BE2C (cell line): ENCODE measurements at regions not wholly inside any gene's neighbourhood (a gene's known extent, or its start where the extent isn't known, plus 50 kb on each side); places are given as distances from the start of the nearest gene placed in this dataset.

Experiments used
- DNase-seq: peaks from one replicate; pipeline ENCODE4 v3.0.0-alpha.2; 2020
- H3K27me3 ChIP-seq: fragments of 250-450 bp; sonication (Bioruptor Pico); 2 replicates; pipeline ENCODE4 v1.5.1; 2020; ENCODE audit warnings: mild to moderate bottlenecking
- H3K36me3 ChIP-seq: fragments of 250-450 bp; sonication (Bioruptor Pico); 2 replicates; pipeline ENCODE4 v1.5.1; 2020; ENCODE audit warnings: mild to moderate bottlenecking
- H3K4me1 ChIP-seq: fragments of 250-450 bp; sonication (Bioruptor Pico); 2 replicates; pipeline ENCODE4 v1.5.1; 2020
- H3K4me3 ChIP-seq: 2 replicates; pipeline ENCODE4 v1.5.1; 2011; ENCODE audit warnings: low read depth, low read length
- H3K9me3 ChIP-seq: fragments of 250-450 bp; sonication (Bioruptor Pico); 2 replicates; pipeline ENCODE4 v1.5.1; 2020
- TF ChIP-seq, protein P1 (sequence below): IDR thresholded peaks from 2 replicates; pipeline ENCODE4 v1.5.1; 2012; ENCODE audit warnings: mild to moderate bottlenecking, low read depth, low read length

DNA sequence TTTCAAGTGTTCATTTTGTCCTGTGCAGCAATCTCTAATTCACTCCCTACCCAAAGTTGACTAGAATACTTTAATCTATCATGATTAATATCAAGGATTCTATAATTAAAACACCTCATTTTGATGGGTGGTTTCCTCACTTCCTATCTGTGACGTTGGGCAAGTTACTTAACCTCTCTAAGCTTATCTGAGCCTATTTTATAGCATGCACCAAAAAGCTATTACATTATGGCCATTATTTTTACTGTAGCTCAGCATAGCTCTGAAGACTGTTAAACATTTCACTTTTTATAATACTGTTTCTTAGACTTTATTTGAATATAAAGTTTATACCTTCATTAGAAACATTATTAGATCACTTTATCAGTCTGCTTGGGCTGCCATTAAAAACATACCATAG lies 579.6 kb upstream of the NXPH2 start:
- Histone ChIP-seq H3K4me1 (no peaks in the 10 kb centered on the region), H3K9me3 (no peaks in the 10 kb centered on the region), H3K27me3 (no peaks in the 10 kb centered on the region), H3K4me3 (no peak overlapping the region), H3K36me3 (no peaks in the 10 kb centered on the region)
- TF ChIP-seq, protein P1, sequence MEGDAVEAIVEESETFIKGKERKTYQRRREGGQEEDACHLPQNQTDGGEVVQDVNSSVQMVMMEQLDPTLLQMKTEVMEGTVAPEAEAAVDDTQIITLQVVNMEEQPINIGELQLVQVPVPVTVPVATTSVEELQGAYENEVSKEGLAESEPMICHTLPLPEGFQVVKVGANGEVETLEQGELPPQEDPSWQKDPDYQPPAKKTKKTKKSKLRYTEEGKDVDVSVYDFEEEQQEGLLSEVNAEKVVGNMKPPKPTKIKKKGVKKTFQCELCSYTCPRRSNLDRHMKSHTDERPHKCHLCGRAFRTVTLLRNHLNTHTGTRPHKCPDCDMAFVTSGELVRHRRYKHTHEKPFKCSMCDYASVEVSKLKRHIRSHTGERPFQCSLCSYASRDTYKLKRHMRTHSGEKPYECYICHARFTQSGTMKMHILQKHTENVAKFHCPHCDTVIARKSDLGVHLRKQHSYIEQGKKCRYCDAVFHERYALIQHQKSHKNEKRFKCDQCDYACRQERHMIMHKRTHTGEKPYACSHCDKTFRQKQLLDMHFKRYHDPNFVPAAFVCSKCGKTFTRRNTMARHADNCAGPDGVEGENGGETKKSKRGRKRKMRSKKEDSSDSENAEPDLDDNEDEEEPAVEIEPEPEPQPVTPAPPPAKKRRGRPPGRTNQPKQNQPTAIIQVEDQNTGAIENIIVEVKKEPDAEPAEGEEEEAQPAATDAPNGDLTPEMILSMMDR = no peak
- no peak for DNase-seq

DNA sequence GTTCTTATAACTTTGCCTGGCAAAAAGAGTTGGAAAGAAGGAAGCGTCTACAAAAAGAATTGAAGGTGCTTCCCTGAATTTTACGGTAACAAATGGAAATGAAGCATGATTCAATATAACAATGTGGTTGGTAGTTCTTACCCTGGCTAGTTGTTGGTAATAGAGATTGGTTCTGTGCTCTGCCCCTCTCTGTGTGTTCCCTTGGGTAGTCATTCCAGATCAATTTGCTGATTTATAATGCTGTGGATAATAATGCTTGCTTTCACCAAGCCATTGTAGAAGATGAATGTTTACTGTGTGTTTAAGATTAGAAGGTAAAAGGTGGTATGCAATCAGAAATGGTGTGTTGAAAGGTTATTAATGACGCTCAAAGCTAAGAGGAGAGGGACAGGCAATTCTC lies 577.8 kb upstream of the NXPH2 start:
- no peak for DNase-seq
- H3K27me3 ChIP-seq = no peaks in the 10 kb centered on the region
- no peaks in the 10 kb centered on the region for H3K36me3 ChIP-seq
- TF ChIP-seq, protein P1 = no peak
- H3K4me1 ChIP-seq = peaks cover 4% of the 10 kb centered on the region
- no peaks in the 10 kb centered on the region for H3K9me3 ChIP-seq
- H3K4me3 ChIP-seq = no peak overlapping the region

DNA sequence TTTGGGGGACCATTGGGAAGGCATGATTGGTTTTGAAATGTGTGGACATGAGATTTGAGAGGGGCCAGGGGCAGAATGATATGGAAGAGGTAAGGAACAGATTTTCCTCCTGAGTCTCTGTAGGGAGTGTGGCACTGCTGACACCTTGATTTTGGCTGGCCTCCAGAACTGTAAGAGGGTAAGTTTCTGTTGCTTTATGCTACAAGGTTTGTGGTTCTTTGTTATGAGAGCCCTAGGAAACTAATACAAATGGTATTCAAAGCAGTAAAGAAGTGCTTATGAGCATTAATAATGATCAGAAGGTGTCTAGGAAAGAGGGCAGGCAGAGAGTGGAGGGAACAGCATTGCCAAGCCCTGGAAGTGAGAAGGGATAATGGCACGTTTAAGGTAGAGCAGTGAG lies 574.3 kb upstream of the NXPH2 start:
- H3K27me3 ChIP-seq = no peaks in the 10 kb centered on the region
- DNase-seq = no peak
- H3K36me3 ChIP-seq = no peaks in the 10 kb centered on the region
- TF ChIP-seq, protein P1 = no peak
- H3K9me3 ChIP-seq = no peaks in the 10 kb centered on the region
- H3K4me3 ChIP-seq = no peak overlapping the region
- peaks cover 4% of the 10 kb centered on the region for H3K4me1 ChIP-seq

DNA sequence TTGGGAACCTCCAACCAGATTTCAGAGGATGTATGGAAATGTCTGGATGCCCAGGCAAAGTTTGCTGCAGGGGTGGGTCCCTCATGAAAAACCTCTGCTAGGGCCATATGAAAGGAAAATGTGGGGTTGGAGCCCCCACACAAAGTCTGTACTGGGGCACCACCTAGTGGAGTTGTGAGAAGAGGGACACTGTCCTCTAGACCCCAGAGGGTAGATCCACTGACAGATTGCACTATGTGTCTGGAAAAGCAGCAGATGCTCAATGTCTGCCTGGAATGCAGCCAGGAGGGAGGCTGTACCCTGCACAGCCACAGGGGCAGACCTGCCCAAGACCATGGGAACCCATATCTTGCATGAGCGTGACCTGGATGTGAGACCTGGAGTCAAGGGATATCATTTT lies 573.7 kb upstream of the NXPH2 start:
- TF ChIP-seq, protein P1 = peak; percentile 68
- Histone ChIP-seq H3K4me1 (peaks cover 4% of the 10 kb centered on the region), H3K27me3 (no peaks in the 10 kb centered on the region), H3K9me3 (no peaks in the 10 kb centered on the region), H3K36me3 (no peaks in the 10 kb centered on the region), H3K4me3 (no peak overlapping the region)
- peak; percentile 82 for DNase-seq

DNA sequence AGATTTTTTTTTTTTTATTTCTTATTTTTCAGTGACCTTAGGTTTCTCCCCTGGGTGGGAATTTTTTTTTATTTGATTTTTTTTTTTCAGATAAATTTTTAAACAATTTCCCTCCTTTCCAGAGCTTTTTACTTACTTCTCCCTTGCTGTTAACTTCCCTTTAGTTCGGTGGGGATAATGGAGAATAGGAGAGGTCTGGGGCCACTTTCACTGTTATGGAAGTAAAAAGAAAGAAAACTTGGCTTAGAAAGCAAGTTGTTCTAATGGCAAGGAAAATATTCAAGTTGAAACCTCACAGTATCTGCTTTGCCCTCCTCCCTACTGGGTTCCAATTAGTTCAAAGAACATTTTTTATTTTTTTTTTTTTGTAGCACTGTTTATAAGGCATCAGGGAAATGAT lies 537.1 kb upstream of the NXPH2 start:
- H3K36me3 ChIP-seq = no peaks in the 10 kb centered on the region
- no peaks in the 10 kb centered on the region for H3K27me3 ChIP-seq
- TF ChIP-seq, protein P1 = no peak
- no peak overlapping the region for H3K4me3 ChIP-seq
- H3K4me1 ChIP-seq = no peaks in the 10 kb centered on the region
- no peaks in the 10 kb centered on the region for H3K9me3 ChIP-seq
- DNase-seq = no peak

DNA sequence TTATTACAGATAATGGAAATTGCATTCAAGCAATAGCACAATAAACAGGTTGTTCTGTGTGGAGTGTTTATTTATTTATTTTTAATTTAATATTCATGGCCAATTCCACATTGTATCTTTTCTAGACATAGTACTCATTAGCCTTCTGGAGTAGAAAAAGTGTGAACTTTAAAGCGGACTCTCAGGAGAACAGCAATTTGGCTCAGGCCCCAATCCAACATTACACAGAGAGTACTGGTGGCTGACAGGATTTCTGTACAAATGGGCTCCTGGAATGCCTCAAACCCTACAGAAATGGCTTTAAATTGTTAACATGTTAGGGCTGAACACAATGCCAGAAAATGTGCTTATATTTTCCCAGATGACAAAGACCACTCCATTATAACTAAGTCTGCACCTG lies 533.9 kb upstream of the NXPH2 start:
- no peaks in the 10 kb centered on the region for H3K4me1 ChIP-seq

More for the DNA sequence above, 533.9 kb upstream of the NXPH2 start:
- no peak for DNase-seq
- no peaks in the 10 kb centered on the region for H3K36me3 ChIP-seq
- H3K27me3 ChIP-seq = no peaks in the 10 kb centered on the region
- no peaks in the 10 kb centered on the region for H3K9me3 ChIP-seq
- TF ChIP-seq, protein P1 = no peak
- H3K4me3 ChIP-seq = no peak overlapping the region
